Fibroblast of skin of scalp (primary cell): ENCODE measurements at regions not wholly inside any gene's neighbourhood (a gene's known extent, or its start where the extent isn't known, plus 50 kb on each side); places are given as distances from the start of the nearest gene placed in this dataset.
"Not testable (repeated sequence)": the region's sequence is repeated elsewhere in the genome, so short reads cannot be mapped to it uniquely, and the experiment has no call there.

Experiments
- DNase-seq: peaks from one replicate; pipeline ENCODE4 v3.0.0-alpha.2; 2013

- no peak for DNase-seq
Observed at GRCh38 chr6:62819640-62820039, 391.6 kb upstream of the FKBP1C start.

DNA sequence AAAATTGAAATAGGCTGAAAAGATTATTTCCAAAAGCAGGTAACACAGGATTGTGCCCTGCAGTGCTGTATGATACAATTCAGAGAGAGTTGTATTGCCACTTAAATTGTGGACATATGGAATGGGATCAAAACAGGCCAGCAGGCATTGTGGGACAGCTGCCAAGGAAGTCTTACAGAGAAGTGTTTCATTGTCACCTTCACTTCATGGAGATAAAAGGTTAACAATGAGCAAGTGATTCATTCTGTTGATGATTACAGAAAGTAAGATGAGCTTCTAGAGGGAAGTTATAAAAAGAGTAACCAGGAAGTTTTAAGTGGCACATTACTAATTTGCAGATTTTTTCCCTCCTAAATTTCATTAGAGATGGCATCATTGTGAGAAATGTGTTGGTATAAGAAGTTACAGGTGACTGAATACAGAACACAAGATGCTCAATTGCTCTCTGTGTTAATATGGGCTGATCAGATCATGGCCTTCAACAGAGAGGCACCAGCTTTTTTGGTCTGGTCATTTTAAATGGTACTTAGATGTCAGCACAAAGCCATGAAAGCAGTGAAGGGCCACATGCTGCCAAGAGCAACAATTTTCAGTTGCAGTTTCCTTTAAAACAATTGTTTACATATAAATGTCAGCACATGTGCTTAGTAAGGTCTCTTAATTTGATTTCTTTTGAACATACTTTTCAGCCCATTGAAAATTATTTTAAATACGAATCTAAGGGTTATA lies 402.5 kb upstream of the FKBP1C start:
- no peak for DNase-seq

DNA sequence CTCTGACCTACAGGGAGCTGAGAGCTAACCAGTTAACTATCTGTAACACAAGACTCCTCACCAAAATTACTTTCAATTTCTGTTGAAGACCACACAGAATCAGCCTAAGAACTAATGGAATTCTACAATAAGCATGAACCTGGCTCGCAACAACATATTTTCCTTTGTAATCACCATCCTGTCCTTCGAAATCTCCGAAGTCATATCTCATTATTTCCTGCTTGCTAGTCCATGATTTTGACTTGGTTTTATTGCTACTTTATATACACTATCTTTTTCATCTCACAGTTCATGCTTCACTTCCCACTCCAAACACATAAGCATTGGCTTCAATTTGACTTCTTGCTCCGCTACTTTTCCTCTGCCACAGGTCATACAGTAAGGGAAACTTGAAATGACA lies 405.8 kb upstream of the FKBP1C start:
- no peak for DNase-seq

- DNase-seq = no peak
Observed at GRCh38 chr6:62803094-62803493, 408.2 kb upstream of the FKBP1C start.

DNA sequence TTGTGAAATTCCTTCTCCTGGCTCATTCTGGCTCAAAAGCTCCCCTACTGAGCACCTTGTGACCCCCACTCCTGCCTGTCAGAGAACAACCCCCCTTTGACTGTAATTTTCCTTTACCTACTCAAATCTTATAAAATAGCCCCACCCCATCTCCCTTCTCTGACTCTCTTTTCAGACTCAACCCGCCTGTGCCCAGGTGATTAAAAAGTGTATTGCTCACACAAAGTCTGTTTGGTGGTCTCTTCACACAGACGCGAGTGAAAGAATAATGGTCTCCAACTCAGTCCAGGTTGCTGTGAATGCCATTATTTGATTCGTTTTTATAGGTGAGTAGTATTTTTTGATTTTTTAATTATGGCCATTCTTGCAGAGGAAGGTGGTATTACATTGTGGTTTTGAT lies 414.1 kb upstream of the FKBP1C start:
- no peak for DNase-seq

DNA sequence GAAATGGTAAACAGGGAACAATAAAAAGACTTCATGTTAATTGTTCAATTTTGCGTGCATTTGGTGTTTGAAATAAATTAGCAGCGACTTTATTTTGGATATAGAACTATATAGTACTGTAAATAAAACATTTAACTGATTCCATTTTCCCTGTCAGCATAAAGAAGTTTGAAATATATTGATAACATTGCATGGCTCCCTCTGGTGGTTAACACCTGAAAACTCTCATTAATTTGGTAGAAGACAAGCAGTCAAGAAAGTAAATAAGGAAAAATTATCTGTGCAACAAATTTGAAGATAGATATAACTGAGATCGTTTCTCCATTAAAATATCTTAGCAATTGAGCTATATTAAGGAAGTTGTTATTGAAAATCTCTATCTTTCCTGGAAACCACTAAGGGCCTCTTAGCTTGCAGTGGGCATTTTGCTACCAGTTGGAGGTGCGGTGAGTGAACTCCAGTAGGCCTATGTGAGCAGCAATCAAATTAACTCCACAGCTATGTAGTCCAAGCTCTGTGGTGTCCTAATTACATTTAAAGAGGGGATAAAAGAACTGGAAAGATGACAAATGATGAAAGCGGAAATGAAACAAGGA lies 435.7 kb upstream of the FKBP1C start:
- no peak for DNase-seq

DNA sequence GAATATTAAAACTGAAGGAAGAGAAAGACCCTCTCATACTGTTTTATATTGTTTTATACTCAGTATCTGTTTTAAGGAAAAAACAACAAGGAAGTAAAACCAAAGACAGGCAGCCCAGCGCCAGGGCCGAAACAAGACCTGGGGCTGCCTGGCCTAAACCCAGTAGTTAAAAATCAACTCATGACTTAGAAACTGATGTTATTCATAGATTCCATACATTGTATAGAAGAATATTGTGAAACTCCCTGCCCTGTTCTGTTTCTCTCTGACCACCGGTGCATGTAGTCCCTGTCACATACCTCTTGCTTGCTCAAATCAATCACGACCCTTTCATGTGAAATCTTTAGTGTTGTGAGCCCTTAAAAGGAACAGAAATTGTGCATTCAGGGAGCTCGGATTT lies 445.1 kb upstream of the FKBP1C start:
- DNase-seq = not testable (repeated sequence)

DNA sequence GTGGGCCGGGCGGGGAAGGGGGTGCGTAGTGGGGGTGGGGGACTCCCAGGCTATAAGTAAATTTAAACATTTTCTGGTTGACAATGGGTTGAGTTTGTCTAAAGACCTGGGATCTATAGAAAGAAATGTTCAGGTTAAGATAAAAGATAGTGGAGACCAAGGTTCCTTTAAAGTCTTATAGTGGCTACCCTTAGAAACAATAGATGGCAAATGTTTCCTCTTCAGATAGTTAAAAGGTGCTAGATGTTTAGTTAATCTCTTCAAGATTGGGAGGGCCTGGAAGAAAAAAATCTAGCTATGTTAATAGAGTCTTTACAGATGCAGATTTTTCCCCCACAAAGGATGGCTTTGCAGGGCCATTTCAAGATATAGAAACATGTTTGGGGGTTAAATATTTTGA lies 446.4 kb upstream of the FKBP1C start:
- no peak for DNase-seq

- DNase-seq = no peak
Observed at GRCh38 chr6:62763125-62763912, 447.9 kb upstream of the FKBP1C start.

DNA sequence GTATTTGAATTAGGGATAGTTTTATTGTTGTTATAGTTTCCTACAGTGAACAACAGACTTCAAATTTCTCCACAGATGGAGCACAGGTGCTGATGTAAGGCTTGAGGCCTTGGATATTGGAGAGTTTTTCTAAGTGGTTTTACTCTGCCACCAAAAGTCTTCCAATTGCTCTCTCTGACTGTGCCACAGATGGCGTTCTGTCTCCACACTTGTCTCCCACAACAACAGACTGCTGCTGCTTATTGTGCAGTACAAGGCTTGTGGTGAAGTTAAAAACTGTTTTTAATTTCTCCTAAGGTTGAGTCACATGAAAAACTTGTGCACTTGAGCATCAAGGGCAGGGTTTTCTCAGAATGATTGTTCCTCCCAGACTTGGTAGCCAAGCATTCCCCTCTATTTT lies 460.9 kb upstream of the KHDRBS2 start:
- DNase-seq = no peak

- no peak for DNase-seq
Observed at GRCh38 chr6:62746161-62746560, 460.1 kb upstream of the KHDRBS2 start.

- no peak for DNase-seq
Observed at GRCh38 chr6:62740596-62740995, 454.6 kb upstream of the KHDRBS2 start.

DNA sequence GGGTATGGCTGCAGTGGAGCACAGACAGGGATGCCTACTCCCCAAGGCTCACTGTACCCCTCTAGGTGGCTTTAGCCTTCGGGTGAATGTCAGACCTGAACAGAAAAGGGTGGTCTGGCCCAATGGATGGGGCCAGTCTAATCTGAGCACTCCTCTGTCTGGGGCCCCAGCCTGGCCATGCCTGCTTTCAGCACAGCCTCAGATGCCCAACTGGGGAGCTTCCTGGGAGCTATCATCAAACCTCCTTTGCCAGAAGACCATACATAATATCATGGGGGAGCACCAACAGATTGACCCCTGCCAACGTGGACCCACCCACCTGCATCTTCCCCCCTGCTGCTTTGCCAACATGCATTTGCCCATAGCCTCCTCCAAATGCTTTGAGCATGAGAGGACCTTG lies 454.1 kb upstream of the KHDRBS2 start:
- DNase-seq = no peak

GRCh38 chr6:62737792-62738191 lies 451.8 kb upstream of the KHDRBS2 start:
- no peak for DNase-seq

- DNase-seq = no peak
Observed at GRCh38 chr6:62721408-62721807, 435.4 kb upstream of the KHDRBS2 start.

DNA sequence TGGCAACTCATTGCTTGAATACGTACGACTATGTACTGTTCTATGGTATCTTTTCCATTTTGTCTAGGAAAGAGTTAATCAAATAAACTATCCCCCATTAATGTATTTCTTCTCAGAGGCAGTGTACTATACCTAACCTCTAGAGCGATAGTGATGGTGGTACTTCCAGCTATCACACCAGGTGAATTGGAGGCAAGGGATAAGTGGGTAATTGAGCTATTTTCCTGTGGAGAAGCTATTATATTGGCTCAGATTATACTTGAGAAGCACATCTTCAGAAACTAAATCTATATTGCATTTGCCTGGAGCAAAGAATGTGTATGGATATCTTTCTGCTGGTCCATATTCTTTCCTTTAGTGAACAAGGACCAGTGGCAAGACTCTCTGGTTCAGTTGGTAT lies 430.7 kb upstream of the KHDRBS2 start:
- no peak for DNase-seq

GRCh38 chr6:62714112-62714511 lies 428.1 kb upstream of the KHDRBS2 start:
- no peak for DNase-seq

DNA sequence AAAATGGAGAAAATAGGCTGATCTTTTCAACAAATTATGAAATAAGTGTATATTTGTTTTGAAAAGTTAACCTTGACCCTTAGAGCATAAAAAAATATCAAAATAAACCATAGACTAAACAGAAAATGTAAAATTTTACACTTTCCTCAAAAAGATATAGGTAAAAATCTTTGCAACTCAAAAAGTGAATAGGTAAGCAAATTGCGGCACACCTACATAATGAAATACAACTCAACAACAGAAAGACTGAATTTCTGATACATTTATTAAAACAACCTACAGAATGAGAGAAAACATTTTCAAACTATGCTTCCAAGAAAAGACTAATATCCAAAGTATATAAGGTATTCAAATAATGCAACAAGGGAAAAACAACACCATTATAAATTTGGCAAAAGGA lies 425.7 kb upstream of the KHDRBS2 start:
- no peak for DNase-seq

GRCh38 chr6:62707914-62708313 lies 421.9 kb upstream of the KHDRBS2 start:
- DNase-seq = no peak

DNA sequence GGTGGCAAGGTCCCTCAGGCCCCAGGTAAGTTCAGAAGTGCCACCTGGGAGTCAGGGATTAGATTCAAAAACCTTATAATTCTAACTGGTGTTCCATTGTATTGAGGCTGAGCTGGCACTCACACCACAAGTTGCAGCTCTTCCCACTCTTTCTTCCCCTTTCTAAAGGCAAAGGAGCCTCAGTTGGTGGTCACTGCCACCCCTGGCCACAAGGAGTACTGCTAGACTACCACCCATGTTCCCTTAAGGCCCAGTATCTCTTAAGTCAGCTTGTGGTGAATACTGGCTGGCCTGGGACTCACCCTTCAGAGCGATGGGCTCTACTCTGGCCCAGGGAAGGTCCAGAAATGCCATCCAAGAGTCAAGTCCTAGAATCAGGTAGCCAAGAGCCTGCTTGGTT lies 421.1 kb upstream of the KHDRBS2 start:
- DNase-seq = no peak

- DNase-seq = no peak
Observed at GRCh38 chr6:62683063-62683462, 397.0 kb upstream of the KHDRBS2 start.

DNA sequence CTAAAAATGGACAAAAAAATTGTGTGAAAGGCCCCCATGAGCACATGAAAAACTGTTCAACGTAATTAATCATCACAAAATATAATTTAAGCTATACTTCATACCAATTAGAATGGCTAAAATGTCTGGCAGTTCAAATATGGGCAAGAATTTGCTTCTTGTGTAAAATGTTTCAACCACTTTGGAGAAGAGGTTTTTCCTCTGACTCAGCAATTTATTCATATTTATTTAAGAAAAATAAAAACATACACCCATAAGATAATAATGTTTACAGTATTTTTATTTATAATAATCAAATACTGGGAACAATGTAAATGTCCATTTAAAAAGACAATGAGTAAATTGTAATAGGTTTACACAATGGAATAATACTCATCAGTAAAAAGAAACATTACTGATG lies 395.1 kb upstream of the KHDRBS2 start:
- DNase-seq = no peak

DNA sequence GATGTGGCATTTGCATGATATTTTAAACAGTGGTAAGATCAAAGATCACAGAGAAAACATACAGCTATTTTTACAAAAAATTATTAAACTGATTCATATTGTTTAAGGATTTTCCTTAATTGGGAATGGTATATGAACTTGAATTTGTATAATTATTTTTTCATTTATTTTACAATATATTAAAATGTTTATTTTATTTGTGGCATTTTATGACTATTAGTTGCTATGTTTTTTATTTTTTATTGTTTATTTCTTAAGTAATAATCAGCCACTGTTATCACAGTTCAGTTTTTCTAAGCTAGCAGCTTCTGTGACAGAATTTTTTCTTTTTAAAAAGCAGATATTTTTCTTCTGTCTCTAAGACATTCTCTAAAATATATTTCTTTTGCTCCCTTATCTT lies 387.0 kb upstream of the KHDRBS2 start:
- no peak for DNase-seq
